NCI-H2107 treated with DMSO at 0.1 percent for 48 hours (cell line): ENCODE measurements at regions not wholly inside any gene's neighbourhood (a gene's known extent, or its start where the extent isn't known, plus 50 kb on each side); places are given as distances from the start of the nearest gene placed in this dataset.

Experiments
- DNase-seq: peaks from one replicate; lab custom pipeline; 2025; ENCODE audit not compliant: unreplicated experiment; lab: John Stamatoyannopoulos, UW

DNA sequence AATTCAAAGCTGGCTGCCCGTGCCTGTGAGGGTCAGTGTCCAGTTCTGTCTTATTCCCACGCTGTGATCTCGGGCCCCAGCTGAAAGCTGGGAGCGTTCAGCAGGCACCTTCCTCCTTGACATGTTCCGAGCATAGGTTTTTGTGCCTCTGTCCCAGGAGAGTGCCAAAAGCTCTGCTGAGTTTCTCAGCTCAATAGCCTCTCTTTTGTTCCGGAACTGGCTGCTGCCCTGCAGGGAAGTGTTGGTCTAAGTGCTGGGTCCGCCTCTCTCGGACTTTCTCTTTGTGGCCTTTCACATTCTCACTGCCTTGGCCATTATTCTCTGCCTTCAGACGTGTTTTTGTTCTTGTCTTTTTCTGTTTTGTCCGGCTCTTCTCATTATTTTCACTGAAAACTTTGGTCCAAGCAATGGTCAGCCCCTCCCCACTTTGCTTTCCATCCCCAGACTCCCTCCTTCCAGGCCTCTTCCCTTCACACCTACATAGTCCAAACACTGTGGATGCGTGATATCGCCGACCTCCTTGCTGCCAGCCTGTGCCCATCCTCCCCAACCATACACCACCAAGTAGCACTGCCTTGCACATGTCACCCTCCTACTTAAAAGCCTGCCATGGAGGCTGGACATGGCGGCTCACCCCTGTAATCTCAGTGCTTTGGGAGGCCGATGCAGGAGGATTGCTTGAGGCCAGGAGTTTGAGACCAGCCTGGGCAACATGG lies 233.8 kb downstream of the RHOU start:
- no peak for DNase-seq

DNA sequence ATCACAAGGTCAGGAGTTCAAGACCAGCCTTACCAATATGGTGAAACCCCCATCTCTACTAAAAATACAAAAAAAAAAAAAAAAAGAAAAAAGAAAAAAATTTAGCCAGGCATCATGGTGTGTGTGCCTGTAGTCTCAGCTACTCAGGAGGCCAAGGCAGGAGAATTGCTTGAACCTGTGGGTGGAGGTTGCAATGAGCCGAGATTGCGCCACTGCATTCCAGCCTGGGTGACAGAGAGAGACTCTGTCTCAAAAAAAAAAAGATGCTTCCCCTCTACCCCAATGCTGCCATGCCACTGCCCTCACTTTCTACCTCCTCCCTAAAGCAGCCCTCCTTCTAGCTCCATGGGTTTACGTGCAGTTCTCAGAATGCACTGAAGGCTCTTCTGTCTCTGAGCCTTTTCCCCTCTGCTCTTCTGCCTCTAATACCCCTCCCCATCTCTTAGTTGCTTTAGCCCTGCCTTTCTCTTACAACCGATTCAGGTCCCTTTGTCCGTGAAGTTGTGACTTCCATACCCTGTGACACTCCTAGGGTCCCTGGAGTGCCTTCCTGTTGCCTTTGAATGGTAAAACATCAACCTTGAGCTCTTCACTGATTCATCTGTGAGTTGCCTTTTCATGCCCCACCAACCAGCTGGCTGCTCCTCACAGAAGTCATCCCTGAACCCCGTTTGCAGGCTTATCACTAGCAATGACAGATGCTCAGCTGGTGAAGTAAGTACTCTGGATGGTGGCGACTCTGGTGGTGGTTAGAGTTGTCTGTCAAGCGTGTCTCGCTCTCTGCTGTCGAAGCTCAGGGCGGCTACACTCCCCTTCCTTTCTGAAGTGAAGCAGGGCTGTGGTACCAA lies 234.9 kb downstream of the RHOU start:
- no peak for DNase-seq

DNA sequence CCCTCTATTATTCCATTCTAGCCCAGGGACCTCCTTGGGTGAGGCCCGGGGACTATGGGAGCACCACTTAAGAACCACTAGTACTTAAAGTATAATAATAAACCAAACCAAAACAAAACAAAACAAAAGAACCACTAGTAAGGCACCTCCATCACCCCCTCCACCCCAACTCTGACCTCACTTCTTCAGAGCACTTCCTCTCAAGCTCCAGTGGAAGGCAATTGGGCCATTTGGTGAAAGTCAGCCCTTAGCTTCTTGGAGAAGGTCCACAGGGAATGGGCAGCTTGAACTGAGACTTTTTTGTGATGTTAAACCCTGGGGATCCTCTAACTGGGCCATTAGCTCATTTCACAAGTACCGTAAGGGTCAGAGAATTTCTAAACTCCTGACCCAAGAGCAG lies 237.3 kb downstream of the RHOU start:
- DNase-seq = no peak

DNA sequence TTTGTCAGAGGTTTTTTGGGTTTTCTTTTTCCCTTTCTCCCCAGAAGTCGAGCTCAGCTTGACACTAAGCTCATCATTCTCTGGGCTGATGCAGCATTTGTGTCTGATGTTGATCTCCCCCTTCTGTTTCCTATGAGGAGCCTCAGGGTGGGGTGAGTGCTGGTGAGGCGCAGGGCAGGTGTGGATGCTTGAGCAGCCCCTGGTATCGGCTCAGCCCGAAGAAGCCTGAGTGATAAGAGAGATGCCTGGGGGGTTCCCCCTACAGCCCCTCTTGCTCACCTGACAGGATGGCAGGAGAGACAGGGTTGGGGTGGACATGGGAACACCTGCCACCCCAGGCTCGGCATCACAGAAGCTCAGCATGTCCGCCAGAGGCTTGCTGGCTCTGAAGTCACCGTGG lies 239.0 kb downstream of the RHOU start:
- DNase-seq = no peak

DNA sequence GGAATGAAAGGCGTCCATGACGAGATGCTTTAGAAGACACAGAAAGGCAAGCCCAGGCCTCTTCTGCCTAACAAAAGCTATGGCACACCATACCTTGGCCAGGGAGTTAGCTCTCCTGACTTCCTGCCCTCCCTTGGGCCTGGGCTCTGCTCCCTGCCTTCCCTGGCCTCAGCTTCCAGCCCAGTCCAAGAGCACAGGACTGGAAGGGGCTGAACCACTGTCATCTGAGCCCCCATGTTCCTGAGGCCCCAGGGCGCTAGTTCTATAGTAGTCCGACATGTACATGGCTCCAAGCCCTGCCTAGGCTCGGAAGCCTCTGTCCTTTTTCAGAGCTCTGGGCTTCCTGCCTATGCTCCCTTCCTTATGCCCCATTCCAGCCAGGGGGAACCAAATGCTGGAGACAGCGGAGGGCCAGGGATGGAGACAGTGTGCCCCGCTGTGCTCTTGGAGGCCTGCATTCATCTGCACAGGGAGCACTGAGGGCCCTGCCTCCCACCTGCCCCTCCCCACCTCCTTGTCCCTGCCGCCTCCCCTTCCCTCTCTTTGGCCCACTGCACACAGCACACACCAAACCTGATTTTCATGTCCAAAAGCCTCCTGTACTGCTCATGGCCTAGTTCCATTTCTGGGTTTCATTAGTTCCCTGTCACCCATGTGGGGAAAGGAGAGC lies 240.1 kb downstream of the RHOU start:
- no peak for DNase-seq

DNA sequence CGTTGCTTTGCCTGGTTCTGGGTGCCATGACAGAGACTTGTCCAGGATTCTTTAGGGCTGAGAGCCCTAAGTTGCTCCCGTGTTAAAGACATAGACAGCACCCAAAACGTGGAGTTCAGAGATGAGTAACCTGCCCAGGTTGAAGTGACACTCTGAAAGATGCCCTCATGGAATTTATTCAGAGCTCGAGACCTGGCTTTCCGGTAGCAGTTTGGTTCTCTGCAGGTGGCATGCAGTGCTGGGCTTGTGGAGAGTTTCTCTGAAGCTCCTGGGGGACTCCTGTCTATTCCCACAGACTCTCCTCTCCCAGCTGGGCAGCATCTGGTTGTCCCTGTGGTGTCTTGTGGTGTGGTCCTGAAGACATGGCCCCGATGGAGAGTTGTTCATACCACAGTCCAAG lies 241.0 kb downstream of the RHOU start:
- no peak for DNase-seq

DNA sequence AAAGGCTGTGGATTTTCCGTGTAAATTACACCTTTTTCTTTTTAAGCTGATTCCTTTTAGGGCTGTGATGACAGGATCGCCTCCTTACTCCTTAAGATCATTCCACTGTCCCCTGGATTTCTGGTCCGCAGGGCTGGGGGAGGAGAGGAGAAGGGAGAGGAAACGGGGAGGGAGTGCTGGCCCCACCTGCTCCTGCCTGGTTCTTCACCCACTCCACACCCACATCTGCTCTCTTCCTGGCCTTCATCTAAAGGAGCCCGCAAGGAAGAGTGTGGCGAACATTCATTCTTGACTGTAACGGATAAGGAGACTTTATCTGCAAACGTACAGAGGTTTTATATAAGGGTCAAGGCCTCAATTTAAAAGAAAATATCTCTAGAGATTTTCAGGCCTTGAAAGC lies 242.0 kb downstream of the RHOU start:
- no peak for DNase-seq

DNA sequence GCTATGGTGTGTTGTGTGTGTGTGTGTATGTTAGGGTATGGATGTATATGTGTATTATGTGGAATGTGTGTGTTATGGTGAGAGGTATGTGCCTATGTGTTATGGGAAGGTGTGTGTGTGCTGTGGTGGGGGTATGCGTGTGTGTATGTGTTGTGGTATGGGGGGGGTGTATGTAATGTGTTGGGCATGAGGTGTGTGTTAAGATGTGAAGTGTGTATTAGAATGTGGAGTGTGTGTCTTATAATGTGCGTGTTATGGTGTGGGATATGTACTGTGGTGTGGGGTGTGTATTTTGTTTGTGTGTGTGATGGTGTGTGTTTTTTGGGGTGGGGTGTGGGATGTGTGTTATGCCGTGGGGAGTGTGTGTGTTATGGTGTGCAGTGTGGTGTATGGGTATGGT lies 242.5 kb downstream of the RHOU start:
- no peak for DNase-seq

DNA sequence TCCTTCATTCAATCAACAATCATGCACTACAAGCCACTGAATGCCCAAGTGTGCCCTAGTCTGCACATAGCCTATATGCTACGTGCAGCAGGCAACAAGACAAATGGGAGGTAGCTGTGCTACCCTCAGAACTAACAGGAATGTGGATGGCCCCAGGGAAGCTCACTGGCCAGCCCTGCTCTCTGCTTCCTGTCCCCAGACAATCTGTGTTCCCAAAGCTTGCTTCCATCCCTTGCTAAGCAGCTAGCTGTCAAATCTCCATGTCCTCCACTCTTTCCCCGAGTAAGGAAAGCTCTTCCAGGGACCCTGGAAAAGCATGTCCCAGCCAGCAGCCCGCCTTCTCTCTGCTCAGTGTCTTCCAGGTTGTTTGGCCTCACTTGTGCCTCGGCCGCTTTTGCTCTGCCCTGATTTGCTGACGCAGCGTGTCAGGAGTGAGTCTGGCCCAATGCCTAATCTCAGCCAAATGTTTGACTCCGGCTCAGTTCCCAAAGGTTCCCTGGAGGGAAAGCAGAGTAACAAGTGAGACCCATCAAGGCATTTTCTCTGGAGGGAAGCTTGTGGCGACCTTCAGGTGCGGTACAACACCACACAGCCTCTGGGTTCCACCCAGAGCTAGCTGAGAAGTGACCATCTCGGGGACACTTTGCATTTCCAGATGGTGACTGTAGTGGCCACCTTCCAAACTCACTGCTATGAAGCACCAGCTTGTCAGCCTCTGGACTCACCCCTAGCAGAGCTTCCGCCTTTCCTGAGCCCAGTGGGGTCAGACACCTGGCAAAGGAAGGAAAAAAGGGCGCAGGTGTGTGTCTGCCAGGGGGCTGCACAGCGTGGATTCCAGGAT lies 243.4 kb downstream of the RHOU start:
- DNase-seq = no peak

DNA sequence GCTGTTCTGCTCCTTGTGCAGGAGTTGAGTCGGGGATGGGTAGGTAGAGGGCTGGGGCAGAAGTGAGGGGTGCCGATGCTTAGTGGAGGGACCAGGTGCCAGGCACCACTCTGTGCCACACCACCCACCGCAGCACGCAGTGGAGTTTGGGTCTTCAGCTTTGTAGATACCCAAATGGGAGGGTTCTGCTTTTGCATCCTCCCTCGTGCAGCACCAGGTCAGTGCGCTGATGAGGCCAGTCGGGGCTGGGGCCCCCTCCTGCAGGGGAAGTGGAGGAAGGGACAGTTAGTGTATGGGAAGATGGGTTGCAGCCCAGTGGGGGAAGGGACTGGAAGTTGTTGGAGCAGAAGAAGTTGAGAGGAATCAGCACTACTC lies 244.0 kb downstream of the RHOU start:
- no peak for DNase-seq

DNA sequence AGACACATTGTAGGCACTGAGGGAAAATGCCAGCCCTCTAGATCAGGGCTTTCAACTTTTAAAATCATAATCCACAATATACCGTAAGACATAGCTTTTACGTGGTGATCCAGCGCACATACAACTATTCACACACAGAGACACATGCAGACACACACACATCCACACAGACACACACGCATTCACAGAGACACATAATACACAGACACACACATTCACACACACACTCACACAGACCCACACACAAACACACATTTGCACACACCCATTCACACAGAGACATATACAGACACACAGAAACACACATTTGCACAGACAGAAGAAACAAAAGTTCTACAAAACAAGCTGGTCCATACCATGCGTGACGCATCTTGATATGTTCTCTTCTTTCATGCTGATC lies 244.5 kb downstream of the RHOU start:
- DNase-seq = no peak

DNA sequence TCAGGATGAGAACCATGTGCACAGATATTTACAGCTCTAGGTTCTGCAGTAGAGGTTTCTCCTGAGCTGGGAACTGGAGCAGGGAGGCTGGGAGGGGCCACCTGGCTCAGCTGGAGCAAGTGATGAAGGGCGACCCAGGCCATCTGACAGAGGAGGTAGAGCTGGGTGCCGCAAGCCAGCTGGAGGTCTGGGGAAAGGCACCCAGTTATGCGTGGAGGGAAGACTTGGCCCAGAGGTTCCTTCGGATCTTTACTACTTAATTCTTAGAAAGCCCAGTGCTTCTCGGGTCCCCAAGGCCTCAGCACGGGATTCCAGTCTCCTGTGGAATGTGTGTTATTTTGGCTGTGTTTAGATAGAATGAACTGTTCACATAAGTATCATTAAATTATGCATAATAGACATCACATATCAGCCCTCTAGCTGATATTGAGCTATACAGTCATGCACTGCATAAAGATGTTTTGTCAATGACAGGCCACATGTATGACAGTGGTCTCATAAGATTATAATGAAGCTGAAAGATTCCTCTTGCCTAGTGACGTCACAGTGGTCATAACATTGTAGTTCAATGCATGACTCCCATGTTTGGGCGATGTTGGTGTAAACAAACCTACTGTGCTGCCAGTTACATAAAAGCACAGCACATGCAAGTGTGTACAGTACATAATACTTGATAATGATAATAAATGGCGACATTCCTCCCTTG lies 245.1 kb downstream of the RHOU start:
- no peak for DNase-seq

DNA sequence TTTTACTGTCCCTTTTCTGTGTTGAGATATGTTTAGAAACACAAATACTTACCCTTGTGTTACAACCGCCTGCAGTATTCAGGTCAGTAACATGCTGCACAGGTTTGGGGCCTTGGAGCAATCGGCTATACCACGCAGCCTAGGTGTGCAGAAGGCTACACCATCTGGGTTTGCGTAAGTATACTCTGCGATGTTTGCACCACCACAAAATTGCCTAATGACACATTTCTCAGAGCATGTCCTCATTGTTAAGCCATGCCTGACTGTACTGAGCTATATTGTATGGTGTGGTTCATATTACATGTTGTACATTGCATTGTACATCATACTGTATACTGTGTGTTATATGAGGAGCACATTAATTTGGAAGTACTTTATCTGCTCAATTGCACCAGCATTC lies 247.4 kb downstream of the RHOU start:
- peak; percentile 60 for DNase-seq

DNA sequence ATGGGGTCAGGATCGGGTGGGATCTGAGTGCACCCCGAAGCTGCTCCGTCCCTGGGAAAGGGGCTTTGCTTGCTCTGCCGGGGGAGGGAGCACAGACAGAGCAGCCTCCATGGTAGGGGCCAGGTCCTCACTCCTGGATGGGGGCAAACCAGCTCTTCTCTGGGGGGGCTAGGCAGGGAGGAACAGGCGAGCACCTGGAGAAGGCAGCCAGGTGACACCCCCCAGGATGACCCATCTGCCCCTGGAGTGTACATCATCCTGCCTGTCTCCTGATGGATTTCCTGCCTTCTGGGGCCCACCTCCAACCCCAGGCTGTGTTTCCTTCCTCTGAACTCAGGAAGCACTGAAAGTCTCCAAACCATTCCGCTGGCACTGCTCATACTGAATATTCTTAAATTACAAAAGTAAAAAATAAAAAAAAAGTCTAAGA lies 248.0 kb downstream of the RHOU start:
- no peak for DNase-seq

DNA sequence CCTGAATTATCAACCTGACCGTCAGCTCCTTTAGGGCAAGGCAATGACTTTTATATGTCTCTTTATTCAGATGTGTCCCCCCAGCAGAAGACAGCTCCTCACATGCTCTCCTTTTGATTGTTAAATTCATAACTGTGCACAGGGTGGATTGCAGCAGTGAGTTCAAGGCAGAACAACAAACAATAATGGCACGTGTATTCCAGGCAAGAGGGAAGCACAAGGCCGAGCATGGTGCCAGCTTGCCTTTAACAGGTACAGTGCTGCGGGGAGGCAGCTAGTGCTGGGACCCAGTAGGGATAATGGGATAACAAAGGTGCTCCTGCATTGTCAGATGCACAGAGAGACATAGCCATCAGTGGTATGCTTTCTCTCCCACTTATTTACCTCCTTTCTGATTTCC lies 248.4 kb downstream of the RHOU start:
- no peak for DNase-seq

DNA sequence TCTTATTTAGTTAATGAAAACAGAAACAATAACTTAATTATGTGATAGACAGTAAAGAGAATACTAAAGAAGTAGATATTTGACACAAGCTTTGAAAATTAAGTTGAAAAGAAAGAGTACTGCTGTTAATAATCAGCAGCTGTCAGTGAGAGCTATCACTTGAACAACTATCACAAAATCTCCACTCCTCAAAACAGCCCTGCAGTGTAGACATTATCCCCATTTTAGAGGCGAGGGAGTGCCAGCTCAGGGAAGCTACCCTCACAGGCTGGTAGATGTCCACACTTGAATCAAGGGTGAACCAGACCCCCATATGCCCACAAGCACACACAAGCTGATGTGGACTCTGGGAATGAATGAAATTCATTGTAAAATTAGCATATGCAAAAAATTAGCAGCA lies 248.8 kb downstream of the RHOU start:
- no peak for DNase-seq

DNA sequence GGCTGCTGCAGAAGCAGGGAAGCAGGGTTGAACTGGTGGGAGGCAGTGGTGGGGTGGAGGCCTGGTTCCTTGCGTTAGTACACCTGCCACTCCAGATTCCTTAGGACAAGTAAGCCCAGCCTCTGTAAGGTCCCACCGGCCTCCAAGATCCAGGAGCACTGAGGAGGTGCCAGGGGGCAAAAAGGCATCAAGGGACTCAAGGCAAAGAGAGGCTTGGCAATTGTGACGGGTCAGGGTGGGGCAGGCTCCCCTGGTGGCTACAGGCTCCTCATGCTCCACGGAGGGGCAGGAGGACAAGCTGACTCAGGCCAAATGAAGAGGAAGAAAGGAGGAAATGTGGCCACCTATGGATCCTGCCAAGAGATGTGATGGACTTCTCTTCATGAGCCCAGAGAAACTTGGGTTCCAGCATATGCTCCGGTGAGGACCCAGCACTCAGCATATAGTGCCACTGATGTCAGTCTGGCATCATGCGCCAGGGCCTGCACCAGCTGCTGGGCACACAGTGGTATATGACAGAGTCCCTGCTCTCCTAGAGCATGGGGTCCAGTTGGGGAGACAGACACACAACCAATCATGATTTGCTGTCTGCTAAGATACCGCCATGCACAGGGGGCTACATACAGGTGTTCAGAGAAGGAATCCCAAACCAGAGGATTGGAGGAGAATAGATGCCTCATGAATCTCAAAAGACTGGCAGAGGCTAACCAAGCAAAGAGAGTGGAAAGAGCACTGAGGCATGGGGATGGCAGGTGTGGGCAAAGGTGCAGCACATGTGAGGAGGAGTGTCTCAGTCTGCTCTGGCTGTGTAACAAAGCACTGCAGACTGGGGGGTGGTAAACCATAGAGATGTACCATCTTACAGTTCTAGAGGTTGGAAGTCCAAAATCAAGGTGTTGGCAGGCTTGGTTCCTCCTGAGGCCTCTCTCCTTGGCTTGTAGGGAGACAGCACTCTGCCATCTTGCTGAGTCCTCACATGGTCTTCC lies 249.7 kb downstream of the RHOU start:
- DNase-seq = no peak

DNA sequence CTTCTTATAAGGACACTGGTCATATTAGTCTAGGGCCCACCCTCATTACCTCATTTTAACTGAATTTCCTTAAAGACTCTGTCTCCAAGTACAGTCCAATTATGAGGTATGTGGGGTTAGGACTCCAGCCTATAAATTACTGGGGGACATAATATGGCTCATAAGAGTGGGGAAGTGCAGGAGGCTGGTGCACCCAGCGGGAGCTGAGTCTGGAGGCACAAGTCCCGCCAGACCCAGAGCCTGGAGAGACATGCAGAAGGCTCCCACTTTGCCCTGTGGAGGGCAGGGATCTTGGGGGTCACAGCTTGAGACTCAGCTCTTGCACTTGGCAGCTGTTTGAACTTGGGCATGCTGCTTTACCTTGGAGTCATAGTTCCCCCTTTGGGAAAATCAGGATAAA lies 250.4 kb downstream of the RHOU start:
- no peak for DNase-seq

DNA sequence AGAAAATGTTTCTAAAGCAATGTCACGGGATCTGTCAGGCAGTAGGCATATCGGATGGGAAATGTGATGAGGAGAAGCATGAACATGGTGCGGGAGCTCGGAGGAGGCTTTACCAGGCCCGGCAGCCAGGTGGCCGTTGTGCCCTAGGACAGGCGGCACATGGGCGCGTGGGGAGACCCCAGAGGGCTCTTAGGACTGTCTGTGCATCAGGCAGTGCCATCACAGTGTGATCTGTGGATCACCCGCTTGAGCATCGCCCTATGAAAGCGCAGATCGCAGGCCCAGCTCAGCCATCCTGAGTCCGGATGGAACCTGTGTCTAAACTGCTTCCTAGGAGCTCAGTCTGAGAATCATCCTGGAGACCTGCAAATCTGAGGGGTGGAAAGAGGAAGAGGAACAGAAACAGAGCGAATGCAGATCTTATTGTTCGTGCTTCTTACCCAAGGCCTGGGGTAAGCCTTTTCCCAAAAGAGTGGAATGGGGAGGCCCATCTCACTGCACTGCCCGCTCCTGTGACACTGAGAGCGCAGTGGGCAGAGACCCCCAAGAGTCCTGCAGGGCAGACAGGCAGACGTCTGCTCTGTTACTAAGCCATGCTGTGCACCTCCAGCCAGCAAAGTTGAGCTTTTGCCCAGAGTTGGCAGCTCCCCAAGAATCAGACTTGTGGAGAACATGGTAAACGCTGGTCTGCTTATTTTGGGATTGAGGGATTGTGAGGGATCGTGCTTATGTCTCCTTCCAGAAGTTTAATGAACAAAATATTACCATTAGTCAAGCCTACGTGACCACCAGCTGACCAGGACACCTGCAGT lies 251.0 kb downstream of the RHOU start:
- DNase-seq = no peak
